ENCODE measurements at regions not wholly inside any gene's neighbourhood (a gene's known extent, or its start where the extent isn't known, plus 50 kb on each side); places are given as distances from the start of the nearest gene placed in this dataset.

GRCh38 chr16:86926181-86927094 is 348.1 kb downstream of the FOXL1 start:
- intact Hi-C loops (cut with DNase I, micrococcal nuclease): no loop called here

GRCh38 chr16:86927699-86928098 is 349.4 kb downstream of the FOXL1 start:
- intact Hi-C loops (cut with DNase I, micrococcal nuclease): no loop called here
- DNase-seq: no peak
- no peak for ATAC-seq

More at GRCh38 chr16:86926181-86927094, 348.1 kb downstream of the FOXL1 start:
- ATAC-seq (no peak), DNase-seq (no peak)

- no peak for ATAC-seq
- DNase-seq: no peak
- intact Hi-C loops (cut with DNase I, micrococcal nuclease): no loop called here
Observed at GRCh38 chr16:86928523-86929011, 350.2 kb downstream of the FOXL1 start.

- ATAC-seq (no peak), DNase-seq (no peak)
- intact Hi-C loops (cut with DNase I, micrococcal nuclease): no loop called here
Observed at GRCh38 chr16:86929057-86929871, 350.9 kb downstream of the FOXL1 start.

GRCh38 chr16:86930001-86930400 is 351.7 kb downstream of the FOXL1 start:
- intact Hi-C loops (cut with DNase I, micrococcal nuclease): no loop called here
- DNase-seq (no peak), ATAC-seq (no peak)

GRCh38 chr16:86930663-86931373 is 352.5 kb downstream of the FOXL1 start:
- DNase-seq (no peak), ATAC-seq (no peak)
- intact Hi-C loops (cut with DNase I, micrococcal nuclease): no loop called here

GRCh38 chr16:86931410-86931941 is 353.1 kb downstream of the FOXL1 start:
- DNase-seq (peak in 1 of 2 donors; percentile 14), ATAC-seq (no peak)
- intact Hi-C loops (cut with DNase I, micrococcal nuclease): no loop called here

GRCh38 chr16:86932130-86932982 is 354.0 kb downstream of the FOXL1 start:
- ATAC-seq: no peak
- intact Hi-C loops (cut with DNase I, micrococcal nuclease): no loop called here
- no peak for DNase-seq

GRCh38 chr16:86934581-86935375 is 356.4 kb downstream of the FOXL1 start:
- intact Hi-C loops (cut with DNase I, micrococcal nuclease): no loop called here
- no peak for ATAC-seq
- no peak for DNase-seq

GRCh38 chr16:86939609-86940008 is 361.3 kb downstream of the FOXL1 start:
- intact Hi-C loops (cut with DNase I, micrococcal nuclease): no loop called here
- DNase-seq: no peak
- no peak for ATAC-seq

GRCh38 chr16:86941731-86942130 is 363.4 kb downstream of the FOXL1 start:
- no peak for ATAC-seq
- intact Hi-C loops (cut with DNase I, micrococcal nuclease): no loop called here

GRCh38 chr16:86942151-86943051 is 364.1 kb downstream of the FOXL1 start:
- intact Hi-C loops (cut with DNase I, micrococcal nuclease): no loop called here
- DNase-seq (no peak), ATAC-seq (no peak)

More at GRCh38 chr16:86941731-86942130, 363.4 kb downstream of the FOXL1 start:
- no peak for DNase-seq

- DNase-seq (no peak), ATAC-seq (no peak)
- intact Hi-C loops (cut with DNase I, micrococcal nuclease): no loop called here
Observed at GRCh38 chr16:86945166-86945900, 367.0 kb downstream of the FOXL1 start.

GRCh38 chr16:86946396-86946795 is 368.0 kb downstream of the FOXL1 start:
- DNase-seq: no peak
- no peak for ATAC-seq
- intact Hi-C loops (cut with DNase I, micrococcal nuclease): no loop called here

- intact Hi-C loops (cut with DNase I, micrococcal nuclease): no loop called here
- ATAC-seq (no peak), DNase-seq (no peak)
Observed at GRCh38 chr16:86946981-86947380, 368.6 kb downstream of the FOXL1 start.

- intact Hi-C loops (cut with DNase I, micrococcal nuclease): no loop called here
- DNase-seq (no peak), ATAC-seq (no peak)
Observed at GRCh38 chr16:86948046-86948445, 369.1 kb downstream of the C16orf95 start.

Measured in left colon (tissue), 2 donors.